ENCODE measurements at regions not wholly inside any gene's neighbourhood (a gene's known extent, or its start where the extent isn't known, plus 50 kb on each side); places are given as distances from the start of the nearest gene placed in this dataset.

GRCh38 chr2:59732871-59733566, 820.4 kb downstream of the BCL11A start:
- no peak for TF ChIP-seq PATZ1 (CRISPR knock-in tag; IDR thresholded peaks at IDR 0.05; ENCODE audit: borderline replicate concordance)
- no peak for TF ChIP-seq ARNTL (CRISPR knock-in tag; IDR thresholded peaks at IDR 0.05; ENCODE audit: borderline replicate concordance, low read depth)
- no peak for TF ChIP-seq ZFP3 (CRISPR knock-in tag; IDR thresholded peaks at IDR 0.05)
- TF ChIP-seq RARB (CRISPR knock-in tag; IDR thresholded peaks at IDR 0.05): no peak
- TF ChIP-seq ZFP30 (CRISPR knock-in tag; IDR thresholded peaks at IDR 0.05): no peak
- TF ChIP-seq ZNF565 (CRISPR knock-in tag; conservative IDR thresholded peaks at IDR 0.05; ENCODE audit: low read depth): no peak
- no peak for TF ChIP-seq BACH2 (CRISPR knock-in tag; IDR thresholded peaks at IDR 0.05; ENCODE audit: borderline replicate concordance)
- no peak for TF ChIP-seq OSR1 (CRISPR knock-in tag; IDR thresholded peaks at IDR 0.05)
- TF ChIP-seq TSHZ2 (CRISPR knock-in tag; IDR thresholded peaks at IDR 0.05): no peak
- TF ChIP-seq ESRRG (CRISPR knock-in tag; IDR thresholded peaks at IDR 0.05): no peak
